ENCODE measurements at regions not wholly inside any gene's neighbourhood (a gene's known extent, or its start where the extent isn't known, plus 50 kb on each side); places are given as distances from the start of the nearest gene placed in this dataset.

DNA sequence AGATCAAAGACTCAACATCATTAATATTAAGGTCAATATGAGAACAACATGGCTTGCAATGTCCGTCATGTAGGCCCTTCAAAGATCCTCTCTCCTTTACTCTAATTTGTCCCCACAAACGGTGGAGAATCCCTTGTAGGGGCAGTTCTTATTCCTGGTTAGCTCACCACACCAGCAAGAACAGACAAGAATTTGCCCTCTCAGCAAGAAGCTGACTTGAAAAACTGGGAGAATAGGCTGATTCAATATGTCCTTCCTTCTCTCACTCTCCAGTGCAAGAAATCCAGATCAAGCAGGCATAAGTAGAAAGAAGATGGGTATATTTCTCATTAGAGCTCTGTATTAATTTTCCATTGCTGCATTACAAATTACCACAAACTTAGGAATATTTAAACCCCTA, 704.2 kb upstream of the SLIT2 start:
- no peak for DNase-seq (ENCODE audit: insufficient read length)
- TF ChIP-seq POLR2A (IDR thresholded peaks at IDR 0.05; ENCODE audit: low read depth, low read length) (no peak), POLR2AphosphoS5 (IDR thresholded peaks at IDR 0.05; ENCODE audit: low read depth, low read length) (no peak), TAF1 (IDR thresholded peaks at IDR 0.05; ENCODE audit: borderline replicate concordance, low read depth, low read length) (no peak)
- no peak for FAIRE-seq

DNA sequence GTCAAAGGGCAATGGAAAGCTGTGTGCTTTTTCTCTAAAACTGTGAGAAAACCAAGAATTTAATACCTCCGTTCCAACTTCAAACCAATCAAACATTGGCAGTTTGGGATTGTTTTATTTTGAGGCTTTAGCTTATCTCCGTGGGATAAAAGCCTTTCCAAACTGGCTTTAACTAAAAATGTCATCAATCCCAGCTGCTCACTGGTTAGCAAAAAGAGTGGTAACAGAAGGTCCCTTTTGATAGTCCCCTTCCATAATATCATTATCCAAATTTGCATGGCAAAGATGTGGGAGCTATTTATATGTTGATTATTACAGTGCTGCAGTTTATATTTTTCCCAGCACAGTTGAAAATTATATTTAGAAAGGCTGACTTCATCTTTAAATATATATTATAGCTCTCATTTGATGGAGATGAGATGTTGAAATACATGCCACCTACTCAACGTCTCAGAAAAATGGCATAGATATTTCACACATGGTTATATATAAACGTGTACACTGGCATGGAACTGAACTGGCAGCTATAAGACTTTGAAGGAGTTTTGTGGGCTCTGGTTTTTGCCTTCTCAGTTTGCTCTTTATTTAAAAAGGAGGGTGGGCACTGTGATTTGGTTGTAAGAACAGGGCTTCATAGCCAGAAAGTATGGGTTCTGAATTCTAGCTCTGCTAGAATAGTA, 707.1 kb upstream of the SLIT2 start:
- DNase-seq (ENCODE audit: insufficient read length) (no peak), FAIRE-seq (no peak)
- TF ChIP-seq POLR2AphosphoS5 (IDR thresholded peaks at IDR 0.05; ENCODE audit: low read depth, low read length): no peak
- TF ChIP-seq TAF1 (IDR thresholded peaks at IDR 0.05; ENCODE audit: borderline replicate concordance, low read depth, low read length): no peak
- TF ChIP-seq POLR2A (IDR thresholded peaks at IDR 0.05; ENCODE audit: low read depth, low read length): no peak

DNA sequence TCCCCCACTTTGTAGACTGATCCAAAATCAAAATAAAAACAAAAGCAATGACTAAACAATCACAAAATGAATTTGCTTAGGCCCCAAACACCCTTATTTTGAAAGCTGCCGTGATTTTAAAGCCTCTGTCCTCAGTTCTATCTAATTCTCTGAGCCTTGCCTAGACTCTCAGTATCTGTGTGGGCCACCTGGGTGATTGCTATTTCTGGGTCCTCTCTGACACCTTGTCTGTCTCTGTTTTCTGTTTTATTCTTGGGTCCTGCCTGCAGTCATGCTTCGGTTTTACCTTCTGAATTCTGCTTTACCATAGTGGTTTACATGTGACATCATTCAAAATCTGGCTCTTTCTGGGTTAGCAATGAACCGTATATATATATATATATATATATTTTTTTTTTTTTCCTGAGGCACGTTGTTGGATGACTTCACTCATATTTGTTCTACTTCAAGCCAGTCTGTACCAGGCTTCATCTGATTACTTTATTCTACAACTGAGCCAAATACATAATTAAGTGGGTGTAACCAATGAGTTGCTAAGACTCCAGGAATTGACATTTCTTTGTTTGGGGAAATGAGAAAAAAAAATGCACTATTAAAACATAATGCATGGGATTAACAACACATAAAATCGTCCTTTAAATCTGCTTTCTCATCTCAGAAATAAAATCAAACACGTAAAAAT, 710.7 kb upstream of the SLIT2 start:
- no peak for DNase-seq (ENCODE audit: insufficient read length)
- TF ChIP-seq POLR2AphosphoS5 (IDR thresholded peaks at IDR 0.05; ENCODE audit: low read depth, low read length): no peak
- no peak for TF ChIP-seq TAF1 (IDR thresholded peaks at IDR 0.05; ENCODE audit: borderline replicate concordance, low read depth, low read length)
- no peak for TF ChIP-seq POLR2A (IDR thresholded peaks at IDR 0.05; ENCODE audit: low read depth, low read length)
- no peak for FAIRE-seq

DNA sequence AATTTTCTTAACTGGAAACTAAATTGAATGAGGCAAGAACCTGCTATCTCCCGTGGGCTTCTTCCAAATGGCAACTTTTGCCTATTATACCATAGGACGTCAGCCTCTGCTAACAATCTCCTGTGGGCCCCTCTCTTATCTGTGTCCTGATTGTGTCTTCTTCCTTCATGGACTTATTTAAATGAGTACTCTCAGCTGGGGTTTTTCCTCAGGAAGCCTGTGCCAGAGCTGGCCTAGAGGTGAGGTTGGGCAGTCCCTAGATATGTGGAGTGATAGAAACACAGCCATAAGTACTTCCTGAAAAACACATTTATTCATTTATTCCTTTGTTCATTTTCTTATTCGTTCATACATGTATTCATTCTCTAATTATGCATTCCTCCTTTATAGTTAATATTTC, 712.5 kb upstream of the SLIT2 start:
- TF ChIP-seq POLR2A (IDR thresholded peaks at IDR 0.05; ENCODE audit: low read depth, low read length) (no peak), POLR2AphosphoS5 (IDR thresholded peaks at IDR 0.05; ENCODE audit: low read depth, low read length) (no peak), TAF1 (IDR thresholded peaks at IDR 0.05; ENCODE audit: borderline replicate concordance, low read depth, low read length) (no peak)
- DNase-seq (ENCODE audit: insufficient read length) (no peak), FAIRE-seq (no peak)

DNA sequence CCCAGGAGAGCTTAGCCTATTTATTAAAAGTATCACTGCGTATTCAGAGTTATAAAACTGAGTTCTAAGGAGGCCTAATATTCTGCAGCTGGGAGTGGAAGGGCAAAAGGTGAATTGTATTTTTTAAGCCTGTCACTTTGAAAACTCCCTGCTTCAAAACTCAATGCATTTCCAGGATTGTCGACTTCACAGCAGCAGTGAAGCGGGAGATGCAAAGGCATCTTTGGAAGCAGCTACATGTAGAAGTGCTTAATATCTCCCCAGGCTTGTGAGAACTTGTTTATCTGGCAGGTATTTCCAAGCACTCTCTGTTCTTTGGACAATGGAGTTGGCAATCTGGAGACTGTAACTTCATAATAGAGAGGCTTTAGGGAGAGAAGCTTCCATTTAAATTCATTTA, 717.5 kb upstream of the SLIT2 start:
- DNase-seq (ENCODE audit: insufficient read length) (no peak), FAIRE-seq (no peak)
- TF ChIP-seq POLR2A (IDR thresholded peaks at IDR 0.05; ENCODE audit: low read depth, low read length) (no peak), TAF1 (IDR thresholded peaks at IDR 0.05; ENCODE audit: borderline replicate concordance, low read depth, low read length) (no peak), POLR2AphosphoS5 (IDR thresholded peaks at IDR 0.05; ENCODE audit: low read depth, low read length) (no peak)

DNA sequence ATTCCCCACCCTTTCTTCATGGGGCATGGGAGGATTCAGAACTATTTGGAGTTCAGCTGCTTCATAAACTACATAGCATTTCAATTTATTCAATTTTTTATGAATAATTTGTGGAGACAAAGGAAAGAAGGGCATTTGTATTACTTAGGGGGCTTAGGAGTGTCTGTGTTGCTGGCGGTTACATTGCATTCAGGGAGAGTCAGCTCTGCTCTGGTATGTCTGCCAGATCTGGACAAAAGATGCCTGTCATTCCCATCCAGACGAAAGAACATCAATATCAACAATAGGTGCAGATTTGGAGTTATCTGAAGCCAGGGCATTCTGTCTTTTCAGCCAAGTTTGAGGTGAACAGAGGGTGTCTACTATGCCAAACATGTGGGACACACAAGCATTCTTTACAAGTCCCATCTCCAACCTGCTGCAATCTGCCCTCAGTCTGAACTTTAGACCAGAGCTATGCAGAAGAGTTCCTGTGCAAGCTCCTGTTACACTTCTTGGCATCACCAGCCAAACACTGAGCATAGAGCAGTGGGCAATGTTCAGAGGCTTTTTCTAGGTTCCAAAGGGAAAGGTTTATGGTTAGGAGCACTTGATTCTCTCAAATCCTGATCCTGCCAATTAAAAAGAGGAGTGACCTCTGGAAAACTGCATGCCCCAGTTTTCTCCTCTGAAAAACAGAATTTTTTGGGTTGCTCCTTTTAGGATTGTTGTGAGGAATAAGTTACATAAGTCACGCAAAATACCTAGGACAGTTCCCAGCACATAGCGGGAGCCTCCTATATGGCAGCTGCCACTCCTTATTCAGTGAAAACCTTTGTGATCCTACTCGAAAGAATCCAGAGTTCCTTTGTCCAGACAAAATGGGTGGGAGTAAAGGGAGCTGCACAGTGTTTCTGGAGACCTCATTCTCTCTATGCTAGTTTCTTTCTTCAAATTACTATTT, 719.5 kb upstream of the SLIT2 start:
- FAIRE-seq (no peak), DNase-seq (ENCODE audit: insufficient read length) (no peak)
- TF ChIP-seq POLR2A (IDR thresholded peaks at IDR 0.05; ENCODE audit: low read depth, low read length) (no peak), TAF1 (IDR thresholded peaks at IDR 0.05; ENCODE audit: borderline replicate concordance, low read depth, low read length) (no peak), POLR2AphosphoS5 (IDR thresholded peaks at IDR 0.05; ENCODE audit: low read depth, low read length) (no peak)

DNA sequence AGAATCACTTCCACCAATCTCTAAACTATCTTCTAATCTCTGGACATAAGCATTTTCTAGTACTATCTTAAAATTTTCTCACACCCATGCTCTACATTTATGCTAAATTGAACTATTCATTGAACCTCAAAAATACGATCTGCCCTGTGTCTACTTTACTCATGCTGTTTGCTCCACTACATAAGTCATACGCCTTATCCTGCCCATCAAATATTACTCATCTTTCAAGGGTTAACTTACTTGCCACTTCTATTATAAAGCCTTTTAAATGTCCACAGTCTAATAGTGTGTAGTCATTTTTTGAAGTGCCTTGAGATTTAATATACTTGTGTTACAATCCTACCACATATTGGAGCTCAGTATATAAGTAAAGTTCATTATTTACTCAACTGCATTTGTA, 727.7 kb upstream of the SLIT2 start:
- TF ChIP-seq POLR2AphosphoS5 (IDR thresholded peaks at IDR 0.05; ENCODE audit: low read depth, low read length) (no peak), POLR2A (IDR thresholded peaks at IDR 0.05; ENCODE audit: low read depth, low read length) (no peak)
- FAIRE-seq (no peak), DNase-seq (ENCODE audit: insufficient read length) (no peak)

DNA sequence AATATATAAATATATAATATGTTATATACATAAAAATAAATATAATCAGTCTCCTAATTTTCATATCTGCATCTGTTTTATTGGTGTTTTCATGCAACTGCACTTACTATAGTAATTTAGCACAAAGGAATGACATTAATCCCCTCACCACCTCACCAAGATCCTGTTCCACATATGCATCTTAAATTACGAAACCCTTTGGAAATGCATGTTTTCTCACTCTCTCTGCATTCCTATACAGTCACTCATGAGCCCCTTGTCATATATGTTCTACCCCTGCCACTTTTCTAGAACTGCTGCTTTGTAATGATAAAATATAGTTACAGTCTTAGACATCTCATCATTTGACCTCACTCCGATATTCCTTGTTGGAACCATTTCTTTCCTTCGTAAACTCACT, 728.7 kb upstream of the SLIT2 start:
- no peak for DNase-seq (ENCODE audit: insufficient read length)
- FAIRE-seq: no peak
- TF ChIP-seq POLR2AphosphoS5 (IDR thresholded peaks at IDR 0.05; ENCODE audit: low read depth, low read length) (no peak), POLR2A (IDR thresholded peaks at IDR 0.05; ENCODE audit: low read depth, low read length) (no peak), TAF1 (IDR thresholded peaks at IDR 0.05; ENCODE audit: borderline replicate concordance, low read depth, low read length) (no peak)

DNA sequence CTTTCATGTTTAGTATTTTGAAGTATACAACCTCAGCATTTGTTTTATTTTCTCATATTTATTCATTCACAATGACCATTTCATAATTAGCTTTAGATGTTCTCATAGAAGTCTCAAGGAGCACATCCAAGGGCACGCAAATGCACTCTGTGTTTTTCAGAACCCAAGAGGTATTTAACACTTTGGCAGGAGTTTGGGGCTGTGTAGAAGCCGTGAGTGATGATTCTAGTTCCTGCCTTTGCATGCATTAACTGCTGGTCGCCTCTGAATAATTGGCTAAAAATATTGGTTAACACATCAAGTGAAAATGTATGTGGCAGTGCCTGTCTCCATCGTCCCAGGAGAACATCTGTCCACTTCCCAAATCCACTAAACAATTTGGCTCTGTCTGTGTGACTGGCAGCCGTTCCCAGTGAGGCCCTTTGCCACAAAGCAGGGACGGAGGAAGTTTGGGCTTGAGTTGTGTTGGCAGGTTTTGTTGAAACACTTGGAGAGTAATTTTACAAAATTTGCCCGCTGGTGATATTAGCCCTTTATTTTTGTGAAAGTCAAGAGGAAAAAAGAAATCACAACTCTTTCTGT, 730.7 kb upstream of the SLIT2 start:
- TF ChIP-seq TAF1 (IDR thresholded peaks at IDR 0.05; ENCODE audit: borderline replicate concordance, low read depth, low read length): no peak
- TF ChIP-seq POLR2A (IDR thresholded peaks at IDR 0.05; ENCODE audit: low read depth, low read length): no peak
- no peak for TF ChIP-seq POLR2AphosphoS5 (IDR thresholded peaks at IDR 0.05; ENCODE audit: low read depth, low read length)
- DNase-seq (ENCODE audit: insufficient read length) (no peak), FAIRE-seq (no peak)

DNA sequence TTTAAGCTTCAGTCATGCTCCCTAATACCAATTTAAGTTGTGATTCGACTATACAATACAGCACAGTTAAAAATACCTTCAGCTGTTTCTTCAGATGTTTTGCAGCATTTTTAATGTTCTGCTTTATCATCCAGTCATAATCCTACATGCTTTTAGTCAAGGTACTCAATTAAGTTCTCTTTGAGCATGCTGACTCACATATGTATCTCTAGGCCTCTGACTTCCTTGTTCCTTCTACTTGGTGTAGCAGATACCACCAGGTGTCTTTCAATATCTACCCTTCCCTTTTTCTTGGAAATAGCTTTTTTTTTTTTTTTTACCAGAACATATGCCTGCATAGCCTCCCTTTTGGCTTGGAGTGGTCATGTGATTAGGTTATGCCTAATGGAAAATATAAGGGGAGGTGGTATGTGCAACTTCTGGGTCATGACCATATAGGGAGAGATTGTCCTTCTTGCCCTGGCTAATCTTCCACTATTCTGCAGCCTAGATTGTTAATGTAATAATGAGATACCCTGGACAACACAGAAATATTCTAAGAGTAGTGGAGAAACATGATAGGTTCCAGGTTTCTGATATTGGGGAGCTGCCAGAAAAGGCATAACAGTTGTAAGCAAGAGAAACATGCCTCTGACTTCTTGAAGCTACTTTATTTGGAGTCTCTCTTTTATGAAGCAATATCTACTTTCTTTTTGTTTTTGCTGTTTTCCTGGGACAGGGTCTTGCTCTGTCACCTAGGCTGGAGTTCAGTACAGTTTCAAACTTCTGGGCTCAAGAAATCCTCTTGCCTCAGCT, 737.2 kb upstream of the SLIT2 start:
- TF ChIP-seq POLR2AphosphoS5 (IDR thresholded peaks at IDR 0.05; ENCODE audit: low read depth, low read length) (no peak), TAF1 (IDR thresholded peaks at IDR 0.05; ENCODE audit: borderline replicate concordance, low read depth, low read length) (no peak), POLR2A (IDR thresholded peaks at IDR 0.05; ENCODE audit: low read depth, low read length) (no peak)
- FAIRE-seq: no peak
- DNase-seq (ENCODE audit: insufficient read length): no peak
